ENCODE measurements at regions not wholly inside any gene's neighbourhood (a gene's known extent, or its start where the extent isn't known, plus 50 kb on each side); places are given as distances from the start of the nearest gene placed in this dataset.
"Not testable (repeated sequence)": the region's sequence is repeated elsewhere in the genome, so short reads cannot be mapped to it uniquely, and the experiment has no call there.

DNA sequence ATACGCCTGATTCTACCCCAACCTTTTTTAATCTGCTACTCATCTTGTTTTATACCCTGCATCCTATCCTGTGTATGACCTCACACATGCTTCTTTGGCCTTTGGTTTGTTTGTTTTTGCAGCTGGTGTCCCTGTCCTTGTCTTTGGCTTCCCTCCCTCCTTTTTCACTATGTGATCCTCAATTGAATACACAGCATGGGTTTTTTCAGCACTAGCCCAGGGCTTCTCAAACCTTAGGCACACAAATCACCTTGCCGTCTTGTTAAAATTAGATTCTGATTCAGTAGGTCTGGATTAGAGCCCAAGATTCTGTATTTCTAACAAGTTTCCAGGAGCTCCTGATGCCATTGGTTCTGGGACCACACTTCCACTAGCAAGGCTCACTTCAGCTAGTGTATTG lies 321.5 kb upstream of the MAN1A1 start:
- peaks cover 27% of the 10 kb centered on the region for H3K4me1 ChIP-seq (ENCODE audit: low read depth, poor library complexity, severe bottlenecking)
- H3K4me3 ChIP-seq (IDR thresholded peaks at IDR 0.05; ENCODE audit: insufficient read depth, low read depth, low read length) = no peak overlapping the region
- H3K27me3 ChIP-seq (ENCODE audit: insufficient read depth, low read depth) = no peaks in the 10 kb centered on the region
- H3K4me2 ChIP-seq = no peak overlapping the region
- no peaks in the 10 kb centered on the region for H4K20me1 ChIP-seq (ENCODE audit: insufficient read depth)
- H3K36me3 ChIP-seq (ENCODE audit: insufficient read depth) = no peaks in the 10 kb centered on the region
- no peaks in the 10 kb centered on the region for H3K79me2 ChIP-seq (ENCODE audit: insufficient read depth, low read depth)
- H2AFZ ChIP-seq (ENCODE audit: low read depth) = no peak overlapping the region
- H3K27ac ChIP-seq = no peak overlapping the region
- TF ChIP-seq, protein P1, sequence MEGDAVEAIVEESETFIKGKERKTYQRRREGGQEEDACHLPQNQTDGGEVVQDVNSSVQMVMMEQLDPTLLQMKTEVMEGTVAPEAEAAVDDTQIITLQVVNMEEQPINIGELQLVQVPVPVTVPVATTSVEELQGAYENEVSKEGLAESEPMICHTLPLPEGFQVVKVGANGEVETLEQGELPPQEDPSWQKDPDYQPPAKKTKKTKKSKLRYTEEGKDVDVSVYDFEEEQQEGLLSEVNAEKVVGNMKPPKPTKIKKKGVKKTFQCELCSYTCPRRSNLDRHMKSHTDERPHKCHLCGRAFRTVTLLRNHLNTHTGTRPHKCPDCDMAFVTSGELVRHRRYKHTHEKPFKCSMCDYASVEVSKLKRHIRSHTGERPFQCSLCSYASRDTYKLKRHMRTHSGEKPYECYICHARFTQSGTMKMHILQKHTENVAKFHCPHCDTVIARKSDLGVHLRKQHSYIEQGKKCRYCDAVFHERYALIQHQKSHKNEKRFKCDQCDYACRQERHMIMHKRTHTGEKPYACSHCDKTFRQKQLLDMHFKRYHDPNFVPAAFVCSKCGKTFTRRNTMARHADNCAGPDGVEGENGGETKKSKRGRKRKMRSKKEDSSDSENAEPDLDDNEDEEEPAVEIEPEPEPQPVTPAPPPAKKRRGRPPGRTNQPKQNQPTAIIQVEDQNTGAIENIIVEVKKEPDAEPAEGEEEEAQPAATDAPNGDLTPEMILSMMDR (conservative IDR thresholded peaks at IDR 0.05; ENCODE audit: low read depth, low read length) = no peak
- no peak overlapping the region for H3K9ac ChIP-seq

DNA sequence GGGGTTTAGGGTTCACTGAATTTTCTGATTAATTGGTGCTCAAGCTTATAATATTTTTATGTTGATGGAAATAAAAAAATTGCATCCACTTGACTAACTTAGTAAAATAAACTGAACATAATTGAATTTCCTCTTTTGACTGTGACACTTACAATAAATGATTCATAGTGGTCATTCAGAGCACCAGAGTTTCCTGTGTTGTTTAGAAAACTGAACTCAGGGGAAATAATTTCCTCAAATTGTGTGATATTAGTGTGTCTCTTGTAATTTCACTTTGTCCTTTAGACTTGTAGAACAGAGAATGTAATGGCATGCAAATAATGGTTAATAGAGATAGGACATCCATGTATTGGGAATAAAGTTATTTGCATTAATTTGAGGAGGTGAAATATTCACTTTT lies 319.7 kb upstream of the MAN1A1 start:
- TF ChIP-seq, protein P1 (conservative IDR thresholded peaks at IDR 0.05; ENCODE audit: low read depth, low read length) = no peak
- H3K36me3 ChIP-seq (ENCODE audit: insufficient read depth) = no peaks in the 10 kb centered on the region
- H4K20me1 ChIP-seq (ENCODE audit: insufficient read depth) = no peaks in the 10 kb centered on the region
- no peak overlapping the region for H3K9ac ChIP-seq
- H3K27ac ChIP-seq = no peak overlapping the region
- H3K27me3 ChIP-seq (ENCODE audit: insufficient read depth, low read depth) = no peaks in the 10 kb centered on the region
- no peak overlapping the region for H3K4me3 ChIP-seq (IDR thresholded peaks at IDR 0.05; ENCODE audit: insufficient read depth, low read depth, low read length)
- H3K4me1 ChIP-seq (ENCODE audit: low read depth, poor library complexity, severe bottlenecking) = peaks cover 27% of the 10 kb centered on the region
- H3K79me2 ChIP-seq (ENCODE audit: insufficient read depth, low read depth) = no peaks in the 10 kb centered on the region
- H3K4me2 ChIP-seq = no peak overlapping the region
- H2AFZ ChIP-seq (ENCODE audit: low read depth) = no peak overlapping the region

DNA sequence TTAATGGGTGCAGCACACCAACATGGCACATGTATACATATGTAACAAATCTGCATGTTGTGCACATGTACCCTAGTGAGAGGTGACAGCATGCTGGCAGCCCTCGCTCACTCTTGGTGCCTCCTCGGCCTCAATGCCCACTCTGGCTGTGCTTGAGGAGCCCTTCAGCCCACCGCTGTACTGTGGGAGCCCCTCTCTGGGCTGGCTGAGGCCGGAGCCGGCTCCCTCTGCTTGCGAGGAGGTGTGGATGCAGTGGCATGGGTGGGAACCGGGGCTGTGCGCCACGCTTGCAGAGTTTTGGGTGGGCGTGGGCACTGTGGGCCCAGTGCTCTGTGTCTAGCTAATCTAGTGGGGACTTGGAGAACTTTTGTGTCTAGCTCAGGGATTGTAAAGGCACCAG lies 315.9 kb upstream of the MAN1A1 start:
- not testable (repeated sequence) for H3K36me3 ChIP-seq (ENCODE audit: insufficient read depth); H3K27me3 ChIP-seq (ENCODE audit: insufficient read depth, low read depth); H3K9ac ChIP-seq; H3K4me3 ChIP-seq (IDR thresholded peaks at IDR 0.05; ENCODE audit: insufficient read depth, low read depth, low read length); H4K20me1 ChIP-seq (ENCODE audit: insufficient read depth); H3K79me2 ChIP-seq (ENCODE audit: insufficient read depth, low read depth); H3K27ac ChIP-seq; H3K4me2 ChIP-seq; H2AFZ ChIP-seq (ENCODE audit: low read depth)
- H3K4me1 ChIP-seq (ENCODE audit: low read depth, poor library complexity, severe bottlenecking) = peaks cover 17% of the 10 kb centered on the region

DNA sequence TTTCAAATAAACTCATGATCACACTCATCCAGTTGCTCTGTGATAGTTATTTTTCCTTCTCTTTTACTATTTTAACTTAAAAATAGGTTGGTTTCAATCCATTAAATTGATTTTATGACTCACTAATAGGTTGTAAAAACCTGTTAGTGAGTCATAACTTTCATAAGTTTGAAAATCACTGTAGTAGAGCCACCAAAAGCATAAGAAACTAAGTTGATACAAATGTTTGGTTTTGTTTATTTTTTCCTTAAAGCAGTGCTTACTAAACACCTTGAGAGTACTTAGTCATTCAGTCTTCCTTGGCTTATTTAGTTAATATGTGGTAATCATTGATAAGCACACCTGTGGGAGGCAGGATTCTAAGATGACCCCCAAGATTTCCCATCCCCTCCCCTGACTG lies 312.1 kb upstream of the MAN1A1 start:
- no peak overlapping the region for H3K9ac ChIP-seq
- no peak overlapping the region for H3K4me3 ChIP-seq (IDR thresholded peaks at IDR 0.05; ENCODE audit: insufficient read depth, low read depth, low read length)
- H2AFZ ChIP-seq (ENCODE audit: low read depth) = no peak overlapping the region
- no peak overlapping the region for H3K4me2 ChIP-seq
- no peak overlapping the region for H3K27ac ChIP-seq
- no peaks in the 10 kb centered on the region for H3K36me3 ChIP-seq (ENCODE audit: insufficient read depth)
- H4K20me1 ChIP-seq (ENCODE audit: insufficient read depth) = no peaks in the 10 kb centered on the region
- H3K27me3 ChIP-seq (ENCODE audit: insufficient read depth, low read depth) = no peaks in the 10 kb centered on the region
- TF ChIP-seq, protein P1 (conservative IDR thresholded peaks at IDR 0.05; ENCODE audit: low read depth, low read length) = no peak
- no peaks in the 10 kb centered on the region for H3K79me2 ChIP-seq (ENCODE audit: insufficient read depth, low read depth)
- no peaks in the 10 kb centered on the region for H3K4me1 ChIP-seq (ENCODE audit: low read depth, poor library complexity, severe bottlenecking)

DNA sequence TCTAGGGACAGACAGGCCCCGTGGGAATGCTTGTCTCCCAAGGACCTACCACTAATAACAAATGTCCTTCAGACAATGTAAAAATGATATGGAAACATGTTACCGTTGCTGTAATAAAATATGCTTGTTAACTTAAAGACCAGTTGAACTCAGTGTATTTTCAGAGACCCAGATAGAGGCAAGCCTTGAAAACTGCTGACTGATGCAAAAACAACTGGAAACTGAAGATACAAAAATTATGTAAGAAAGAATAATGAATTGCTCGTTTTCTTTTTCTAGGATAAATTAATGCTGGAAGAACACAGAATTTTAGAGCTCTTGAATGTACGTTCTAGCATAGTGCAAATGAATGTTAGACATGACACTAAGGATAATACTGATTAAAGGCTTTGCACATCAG lies 311.5 kb upstream of the MAN1A1 start:
- Histone ChIP-seq H3K27ac (no peak overlapping the region), H4K20me1 (ENCODE audit: insufficient read depth) (no peaks in the 10 kb centered on the region), H2AFZ (ENCODE audit: low read depth) (no peak overlapping the region), H3K9ac (no peak overlapping the region), H3K36me3 (ENCODE audit: insufficient read depth) (no peaks in the 10 kb centered on the region), H3K79me2 (ENCODE audit: insufficient read depth, low read depth) (no peaks in the 10 kb centered on the region), H3K4me2 (no peak overlapping the region), H3K4me3 (IDR thresholded peaks at IDR 0.05; ENCODE audit: insufficient read depth, low read depth, low read length) (no peak overlapping the region), H3K27me3 (ENCODE audit: insufficient read depth, low read depth) (no peaks in the 10 kb centered on the region), H3K4me1 (ENCODE audit: low read depth, poor library complexity, severe bottlenecking) (no peaks in the 10 kb centered on the region)
- TF ChIP-seq, protein P1 (conservative IDR thresholded peaks at IDR 0.05; ENCODE audit: low read depth, low read length) = no peak

Data from KMS-11 (cell line).